ENCODE measurements at regions not wholly inside any gene's neighbourhood (a gene's known extent, or its start where the extent isn't known, plus 50 kb on each side); places are given as distances from the start of the nearest gene placed in this dataset.

GRCh38 chr5:117302473-117302872 is 727.9 kb upstream of the SEMA6A start:
- FAIRE-seq, result no peak
- no peaks in the 10 kb centered on the region for H3K9me1 ChIP-seq (ENCODE audit: control insufficient read depth, extremely low read depth, insufficient read depth, low read length)
- no peak for DNase-seq (ENCODE audit: low read depth, low spot score)
- no peak overlapping the region for H3K9ac ChIP-seq (ENCODE audit: control insufficient read depth, extremely low read depth, insufficient read depth, low read length)
- no peaks in the 10 kb centered on the region for H3K4me1 ChIP-seq (ENCODE audit: control insufficient read depth, extremely low read depth, insufficient read depth, low read length)
- dilution Hi-C loops (cut with MboI; ENCODE audit: extremely low pct_ligation_motif_present, low sequenced_read_pairs), result no loop called here
- H3K9me3 ChIP-seq (ENCODE audit: control insufficient read depth, low read depth, low read length), result no peaks in the 10 kb centered on the region
- no peaks in the 10 kb centered on the region for H3K27me3 ChIP-seq (ENCODE audit: control insufficient read depth, extremely low read depth, insufficient read depth, low read length)
- no peak overlapping the region for H3K27ac ChIP-seq (ENCODE audit: control insufficient read depth, insufficient read depth, low read length)
- H4K20me1 ChIP-seq (ENCODE audit: control insufficient read depth, extremely low read depth, insufficient read depth, low read length), result no peaks in the 10 kb centered on the region
- TF ChIP-seq EZH2 (IDR thresholded peaks at IDR 0.05; ENCODE audit: low read length), result no peak
- TF ChIP-seq, protein P1, sequence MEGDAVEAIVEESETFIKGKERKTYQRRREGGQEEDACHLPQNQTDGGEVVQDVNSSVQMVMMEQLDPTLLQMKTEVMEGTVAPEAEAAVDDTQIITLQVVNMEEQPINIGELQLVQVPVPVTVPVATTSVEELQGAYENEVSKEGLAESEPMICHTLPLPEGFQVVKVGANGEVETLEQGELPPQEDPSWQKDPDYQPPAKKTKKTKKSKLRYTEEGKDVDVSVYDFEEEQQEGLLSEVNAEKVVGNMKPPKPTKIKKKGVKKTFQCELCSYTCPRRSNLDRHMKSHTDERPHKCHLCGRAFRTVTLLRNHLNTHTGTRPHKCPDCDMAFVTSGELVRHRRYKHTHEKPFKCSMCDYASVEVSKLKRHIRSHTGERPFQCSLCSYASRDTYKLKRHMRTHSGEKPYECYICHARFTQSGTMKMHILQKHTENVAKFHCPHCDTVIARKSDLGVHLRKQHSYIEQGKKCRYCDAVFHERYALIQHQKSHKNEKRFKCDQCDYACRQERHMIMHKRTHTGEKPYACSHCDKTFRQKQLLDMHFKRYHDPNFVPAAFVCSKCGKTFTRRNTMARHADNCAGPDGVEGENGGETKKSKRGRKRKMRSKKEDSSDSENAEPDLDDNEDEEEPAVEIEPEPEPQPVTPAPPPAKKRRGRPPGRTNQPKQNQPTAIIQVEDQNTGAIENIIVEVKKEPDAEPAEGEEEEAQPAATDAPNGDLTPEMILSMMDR (optimal IDR thresholded peaks at IDR 0.05 in 1 of 3, IDR thresholded peaks at IDR 0.05 in 1 of 3, conservative IDR thresholded peaks at IDR 0.05 in 1 of 3; ENCODE audit: extremely low read depth in 1 of 3, insufficient read depth in 2 of 3, low read length in 3 of 3), result no peak
- H3K79me2 ChIP-seq (ENCODE audit: control insufficient read depth, insufficient read depth, low read length), result no peaks in the 10 kb centered on the region
- H2AFZ ChIP-seq (ENCODE audit: control insufficient read depth, low read length), result no peak overlapping the region
- no peaks in the 10 kb centered on the region for H3K36me3 ChIP-seq (ENCODE audit: control insufficient read depth in 2 of 2, extremely low read depth in 1 of 2, insufficient read depth in 2 of 2, low read length in 2 of 2)
- H3K4me2 ChIP-seq (ENCODE audit: control insufficient read depth, extremely low read depth, insufficient read depth, low read depth, low read length), result no peak overlapping the region
- H3K4me3 ChIP-seq (ENCODE audit: control insufficient read depth in 2 of 3, extremely low read depth in 1 of 3, insufficient read depth in 2 of 3, low read depth in 1 of 3, low read length in 3 of 3), result no peak overlapping the region

DNA sequence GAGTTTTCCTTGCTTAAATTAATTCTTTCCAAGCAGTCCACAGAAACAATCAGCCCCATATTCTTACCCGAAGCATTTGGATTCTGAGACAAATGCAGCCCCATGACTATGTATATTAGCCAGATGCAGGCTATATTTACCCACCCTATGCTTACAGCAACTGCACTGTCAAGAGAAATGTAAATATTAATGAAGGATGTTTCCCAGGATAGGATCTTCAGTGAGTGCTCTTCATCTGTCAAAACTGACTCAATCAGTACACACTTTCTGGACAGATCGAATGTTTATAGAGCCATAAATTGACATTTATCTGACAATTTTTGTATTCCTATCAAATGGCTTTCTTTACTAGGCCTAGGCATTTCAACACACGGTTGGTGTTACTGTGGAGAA is 725.3 kb upstream of the SEMA6A start:
- Histone ChIP-seq H4K20me1 (ENCODE audit: control insufficient read depth, extremely low read depth, insufficient read depth, low read length) (no peaks in the 10 kb centered on the region), H3K4me2 (ENCODE audit: control insufficient read depth, extremely low read depth, insufficient read depth, low read depth, low read length) (no peak overlapping the region), H3K79me2 (ENCODE audit: control insufficient read depth, insufficient read depth, low read length) (no peaks in the 10 kb centered on the region), H2AFZ (ENCODE audit: control insufficient read depth, low read length) (no peak overlapping the region), H3K4me1 (ENCODE audit: control insufficient read depth, extremely low read depth, insufficient read depth, low read length) (no peaks in the 10 kb centered on the region), H3K27me3 (ENCODE audit: control insufficient read depth, extremely low read depth, insufficient read depth, low read length) (no peaks in the 10 kb centered on the region), H3K4me3 (ENCODE audit: control insufficient read depth in 2 of 3, extremely low read depth in 1 of 3, insufficient read depth in 2 of 3, low read depth in 1 of 3, low read length in 3 of 3) (no peak overlapping the region), H3K27ac (ENCODE audit: control insufficient read depth, insufficient read depth, low read length) (no peak overlapping the region), H3K9ac (ENCODE audit: control insufficient read depth, extremely low read depth, insufficient read depth, low read length) (no peak overlapping the region), H3K36me3 (ENCODE audit: control insufficient read depth in 2 of 2, extremely low read depth in 1 of 2, insufficient read depth in 2 of 2, low read length in 2 of 2) (no peaks in the 10 kb centered on the region), H3K9me3 (ENCODE audit: control insufficient read depth, low read depth, low read length) (no peaks in the 10 kb centered on the region), H3K9me1 (ENCODE audit: control insufficient read depth, extremely low read depth, insufficient read depth, low read length) (no peaks in the 10 kb centered on the region)
- TF ChIP-seq EZH2 (IDR thresholded peaks at IDR 0.05; ENCODE audit: low read length), result no peak
- TF ChIP-seq, protein P1 (optimal IDR thresholded peaks at IDR 0.05 in 1 of 3, IDR thresholded peaks at IDR 0.05 in 1 of 3, conservative IDR thresholded peaks at IDR 0.05 in 1 of 3; ENCODE audit: extremely low read depth in 1 of 3, insufficient read depth in 2 of 3, low read length in 3 of 3), result no peak
- FAIRE-seq, result no peak
- dilution Hi-C loops (cut with MboI; ENCODE audit: extremely low pct_ligation_motif_present, low sequenced_read_pairs), result no loop called here
- DNase-seq (ENCODE audit: low read depth, low spot score), result no peak

All from keratinocyte (primary cell).